SK-N-SH treated with all-trans-retinoic acid at 6 μM for 48 hours (cell line): ENCODE measurements at regions not wholly inside any gene's neighbourhood (a gene's known extent, or its start where the extent isn't known, plus 50 kb on each side); places are given as distances from the start of the nearest gene placed in this dataset.

Experiments
- ATAC-seq: fragments of 200-7000 bp; cut with Tn5 transposase; 3 replicates; pipeline ENCODE4 v1.9.1; 2020; ENCODE audit warnings: mild to moderate bottlenecking, moderate library complexity
- ARNTL ChIP-seq: fragments of 450-650 bp; formaldehyde crosslinking; IDR thresholded peaks from 2 replicates; pipeline ENCODE4 v1.5.0; 2020; ENCODE audit warnings: low read depth, mild to moderate bottlenecking, moderate library complexity, borderline replicate concordance
- BACH2 ChIP-seq: fragments of 250-450 bp; sonication (Bioruptor Pico); IDR thresholded peaks from 2 replicates; pipeline ENCODE4 v1.9.0; 2021; ENCODE audit warnings: mild to moderate bottlenecking, borderline replicate concordance
- CREB5 ChIP-seq: fragments of 250-450 bp; sonication (Bioruptor Pico); IDR thresholded peaks from 2 replicates; pipeline ENCODE4 v1.5.1; 2020; ENCODE audit warnings: low read depth, mild to moderate bottlenecking, moderate library complexity
- CSDC2 ChIP-seq: fragments of 250-450 bp; sonication (Bioruptor Pico); IDR thresholded peaks from 2 replicates; pipeline ENCODE4 v1.5.0; 2020; ENCODE audit warnings: mild to moderate bottlenecking, moderate library complexity
- CSRNP3 ChIP-seq: fragments of 250-450 bp; sonication (Bioruptor Pico); IDR thresholded peaks from 2 replicates; pipeline ENCODE4 v1.5.1; 2021; ENCODE audit warnings: mild to moderate bottlenecking, moderate library complexity
- ESRRG ChIP-seq: fragments of 250-450 bp; sonication (Bioruptor Pico); IDR thresholded peaks from 2 replicates; pipeline ENCODE4 v1.6.1; 2021; ENCODE audit warnings: mild to moderate bottlenecking
- GLIS3 ChIP-seq: fragments of 250-450 bp; sonication (Bioruptor Pico); IDR thresholded peaks from 2 replicates; pipeline ENCODE4 v1.5.0; 2020; ENCODE audit warnings: mild to moderate bottlenecking, moderate library complexity
- ISL1 ChIP-seq: fragments of 250-450 bp; sonication (Bioruptor Pico); IDR thresholded peaks from 2 replicates; pipeline ENCODE4 v2.1.2; 2022; ENCODE audit warnings: mild to moderate bottlenecking, moderate library complexity
- OSR1 ChIP-seq: fragments of 250-450 bp; sonication (Bioruptor Pico); IDR thresholded peaks from 2 replicates; pipeline ENCODE4 v1.8.0; 2022; ENCODE audit warnings: moderate library complexity, mild to moderate bottlenecking, inconsistent platforms
- PATZ1 ChIP-seq: fragments of 250-450 bp; sonication (Bioruptor Pico); IDR thresholded peaks from 2 replicates; pipeline ENCODE4 v1.8.0; 2020; ENCODE audit warnings: mild to moderate bottlenecking, moderate library complexity, borderline replicate concordance
- POU6F1 ChIP-seq: fragments of 250-450 bp; sonication (Bioruptor Pico); IDR thresholded peaks from 2 replicates; pipeline ENCODE4 v1.8.0; 2021; ENCODE audit warnings: low read depth, mild to moderate bottlenecking, moderate library complexity, borderline replicate concordance
- PPARA ChIP-seq: fragments of 250-450 bp; sonication (Bioruptor Pico); IDR thresholded peaks from 2 replicates; pipeline ENCODE4 v1.5.0; 2020; ENCODE audit warnings: mild to moderate bottlenecking, borderline replicate concordance
- RARB ChIP-seq: fragments of 250-450 bp; sonication (Bioruptor Pico); IDR thresholded peaks from 2 replicates; pipeline ENCODE4 v1.8.0; 2021; ENCODE audit warnings: mild to moderate bottlenecking, moderate library complexity
- SNAI2 ChIP-seq: fragments of 250-450 bp; sonication (Bioruptor Pico); IDR thresholded peaks from 2 replicates; pipeline ENCODE4 v1.5.0; 2020; ENCODE audit warnings: mild to moderate bottlenecking, moderate library complexity
- TCF4 ChIP-seq: fragments of 250-450 bp; sonication (Bioruptor Pico); IDR thresholded peaks from 2 replicates; pipeline ENCODE4 v1.8.0; 2021; ENCODE audit warnings: mild to moderate bottlenecking, moderate library complexity, borderline replicate concordance
- TOX ChIP-seq: fragments of 250-450 bp; sonication (Bioruptor Pico); IDR thresholded peaks from 2 replicates; pipeline ENCODE4 v1.8.0; 2021; ENCODE audit warnings: mild to moderate bottlenecking, moderate library complexity, borderline replicate concordance
- TSHZ2 ChIP-seq: fragments of 250-450 bp; sonication (Bioruptor Pico); IDR thresholded peaks from 2 replicates; pipeline ENCODE4 v1.5.0; 2020; ENCODE audit warnings: mild to moderate bottlenecking, moderate library complexity
- ZC3H10 ChIP-seq: fragments of 250-450 bp; sonication (Bioruptor Pico); IDR thresholded peaks from 2 replicates; pipeline ENCODE4 v1.5.1; 2021; ENCODE audit warnings: mild to moderate bottlenecking, moderate library complexity
- ZNF565 ChIP-seq: fragments of 450-650 bp; formaldehyde crosslinking; conservative IDR thresholded peaks from 2 replicates; pipeline ENCODE4 v1.5.0; 2020; ENCODE audit warnings: low read depth, mild to moderate bottlenecking, moderate library complexity
- ZNF70 ChIP-seq: fragments of 450-650 bp; formaldehyde crosslinking; IDR thresholded peaks from 2 replicates; pipeline ENCODE4 v1.5.0; 2020; ENCODE audit warnings: mild to moderate bottlenecking, moderate library complexity
- ZNF8 ChIP-seq: fragments of 450-650 bp; formaldehyde crosslinking; IDR thresholded peaks from 2 replicates; pipeline ENCODE4 v1.5.0; 2020; ENCODE audit warnings: mild to moderate bottlenecking, moderate library complexity

GRCh38 chr13:80462567-80462966 lies 121.6 kb upstream of the SPRY2 start:
- no peak for ATAC-seq
- TF ChIP-seq ARNTL (CRISPR knock-in tag) (no peak), ZC3H10 (CRISPR knock-in tag) (no peak), CSRNP3 (CRISPR knock-in tag) (no peak), TOX (CRISPR knock-in tag) (no peak), ZNF70 (CRISPR knock-in tag) (no peak), POU6F1 (CRISPR knock-in tag) (no peak), ISL1 (CRISPR knock-in tag) (no peak), OSR1 (no peak), TSHZ2 (CRISPR knock-in tag) (no peak), CSDC2 (CRISPR knock-in tag) (no peak), BACH2 (CRISPR knock-in tag) (no peak), GLIS3 (CRISPR knock-in tag) (no peak), SNAI2 (CRISPR knock-in tag) (no peak), TCF4 (CRISPR knock-in tag) (no peak), RARB (CRISPR knock-in tag) (no peak), ZNF8 (CRISPR knock-in tag) (no peak), PATZ1 (no peak), PPARA (no peak), ESRRG (CRISPR knock-in tag) (no peak), CREB5 (CRISPR knock-in tag) (no peak)

GRCh38 chr13:80462037-80462436 lies 121.1 kb upstream of the SPRY2 start:
- ATAC-seq: no peak
- TF ChIP-seq ISL1 (CRISPR knock-in tag) (no peak), SNAI2 (CRISPR knock-in tag) (no peak), ESRRG (CRISPR knock-in tag) (no peak), RARB (CRISPR knock-in tag) (no peak), PPARA (no peak), ZNF565 (CRISPR knock-in tag) (no peak), ZC3H10 (CRISPR knock-in tag) (no peak), ZNF8 (CRISPR knock-in tag) (no peak), POU6F1 (CRISPR knock-in tag) (no peak), TOX (CRISPR knock-in tag) (no peak), TSHZ2 (CRISPR knock-in tag) (no peak), CSDC2 (CRISPR knock-in tag) (no peak)
